B cell (primary cell): ENCODE measurements at regions not wholly inside any gene's neighbourhood (a gene's known extent, or its start where the extent isn't known, plus 50 kb on each side); places are given as distances from the start of the nearest gene placed in this dataset.

Source experiments
- ATAC-seq: fragments of 200-7000 bp; cut with Tn5 transposase; one replicate; pipeline ENCODE4 v1.10.0; 2021; ENCODE audit warnings: low read depth, mild to moderate bottlenecking, moderate number of reproducible peaks, moderate library complexity
- CTCF ChIA-PET: fragments of 350-600 bp; sonication (Branson Sonifier 250); formaldehyde crosslinking; loops from one replicate; lab custom pipeline; 2021; ENCODE audit warnings: antibody characterized with exemption, inconsistent platforms; lab: Charles Lee
- POLR2A ChIA-PET: fragments of 350-600 bp; sonication (Branson Sonifier 250); formaldehyde crosslinking; loops from one replicate; lab custom pipeline; 2021; ENCODE audit warnings: antibody characterized with exemption; lab: Charles Lee
- DNase-seq: peaks from one replicate; pipeline ENCODE4 v3.0.0; 2013
- H2AFZ ChIP-seq: 2 replicates; pipeline ENCODE4 v1.6.1; 2012; ENCODE audit warnings: mild to moderate bottlenecking, low read depth, low read length; ENCODE audit not compliant: insufficient read depth, poor library complexity, severe bottlenecking
- H3K27ac ChIP-seq, 2 donors: 1 replicate in 1 of 2; 2 replicates in 1 of 2; pipeline ENCODE4 v1.5.1; 2012 to 2013; ENCODE audit warnings: low read length in 2 of 2, mild to moderate bottlenecking in 2 of 2, moderate library complexity in 1 of 2
- H3K27me3 ChIP-seq, 4 experiments: fragments of 200-600 bp in 1 of 4; sonication (generic) in 1 of 4; replicated peaks in 1 of 4; 1 replicate in 2 of 4; 2 replicates in 2 of 4; pipeline versions ENCODE4 v1.6.1 to v1.7.0; 2013 to 2016; ENCODE audit warnings: low read length in 3 of 4, mild to moderate bottlenecking in 2 of 4, mixed read lengths in 1 of 4, moderate library complexity in 1 of 4; ENCODE audit not compliant: insufficient read depth in 4 of 4, control insufficient read depth in 3 of 4; ENCODE audit errors: control extremely low read depth in 1 of 4
- H3K36me3 ChIP-seq, 2 experiments: replicated peaks in 1 of 2; 1 replicate in 1 of 2; 2 replicates in 1 of 2; pipeline versions ENCODE4 v1.6.1 to v1.7.1; 2013; ENCODE audit warnings: low read length in 1 of 2; ENCODE audit not compliant: insufficient read depth in 2 of 2, control insufficient read depth in 1 of 2; ENCODE audit errors: control extremely low read depth in 1 of 2, extremely low read depth in 1 of 2
- H3K4me1 ChIP-seq, 2 donors: fragments of 200-600 bp in 1 of 2; sonication (generic) in 1 of 2; 1 replicate in 1 of 2; 2 replicates in 1 of 2; pipeline versions ENCODE4 v1.5.1 to v1.6.1; 2013 to 2017; ENCODE audit warnings: low read length in 2 of 2; ENCODE audit not compliant: control insufficient read depth in 2 of 2, insufficient read depth in 2 of 2
- H3K4me2 ChIP-seq: replicated peaks from 2 replicates; pipeline ENCODE3; 2012; ENCODE audit warnings: mild to moderate bottlenecking, low read depth, low read length; ENCODE audit not compliant: poor library complexity, severe bottlenecking
- H3K4me3 ChIP-seq, 5 experiments: fragments of 200-600 bp in 1 of 5; sonication (generic) in 1 of 5; 1 replicate in 3 of 5; 2 replicates in 2 of 5; pipeline versions ENCODE4 v1.5.1 to v1.7.0; 2011 to 2016; ENCODE audit warnings: low read length in 4 of 5, mild to moderate bottlenecking in 4 of 5, low read depth in 2 of 5, control low read depth in 1 of 5, moderate library complexity in 1 of 5; ENCODE audit not compliant: insufficient read depth in 1 of 5; ENCODE audit errors: control extremely low read depth in 1 of 5, extremely low read depth in 1 of 5
- H3K79me2 ChIP-seq: fragments of 200-600 bp; sonication (generic); one replicate; pipeline ENCODE4 v1.6.0; 2016; ENCODE audit warnings: low read length; ENCODE audit not compliant: control insufficient read depth, insufficient read depth
- H3K9ac ChIP-seq: fragments of 200-600 bp; sonication (generic); 2 replicates; pipeline ENCODE4 v1.6.1; 2017; ENCODE audit warnings: mild to moderate bottlenecking, low read length, moderate library complexity
- H3K9me3 ChIP-seq, 3 donors: one replicate each; pipeline versions ENCODE4 v1.6.1 to v1.7.1; 2013; ENCODE audit warnings: low read length in 2 of 3; ENCODE audit not compliant: control insufficient read depth in 2 of 3, insufficient read depth in 1 of 3; ENCODE audit errors: control extremely low read depth in 1 of 3
- H4K20me1 ChIP-seq: 2 replicates; pipeline ENCODE4 v1.6.0; 2012; ENCODE audit warnings: mild to moderate bottlenecking, low read length; ENCODE audit not compliant: insufficient read depth, control insufficient read depth, poor library complexity, severe bottlenecking
- H3K27ac Mint-ChIP-seq: one replicate; pipeline ENCODE4 v1.8.0; 2021; ENCODE audit warnings: mixed read lengths
- H3K27me3 Mint-ChIP-seq: one replicate; pipeline ENCODE4 v1.8.0; 2021; ENCODE audit warnings: mixed read lengths
- H3K4me1 Mint-ChIP-seq: one replicate; pipeline ENCODE4 v1.8.0; 2021; ENCODE audit warnings: mixed read lengths
- H3K4me3 Mint-ChIP-seq: one replicate; pipeline ENCODE4 v1.8.0; 2021; ENCODE audit warnings: mixed read lengths
- H3K9me3 Mint-ChIP-seq: one replicate; pipeline ENCODE4 v1.8.0; 2022; ENCODE audit warnings: mixed read lengths; ENCODE audit not compliant: insufficient read depth
- EZH2 ChIP-seq: IDR thresholded peaks from 2 replicates; pipeline ENCODE4 v1.6.1; 2012; ENCODE audit warnings: borderline replicate concordance, low read depth, mild to moderate bottlenecking, moderate library complexity, low read length; ENCODE audit not compliant: insufficient read depth, poor library complexity, severe bottlenecking
- WGBS: methylation state at CpG from one replicate; pipeline ENCODE4 v1.1.5; 2013; ENCODE audit warnings: missing lambda C conversion rate; ENCODE audit not compliant: insufficient coverage; 5-methylcytosine and 5-hydroxymethylcytosine counted together
- intact Hi-C: fragments of 100-400 bp; cut with micrococcal nuclease; formaldehyde crosslinking; loops from one replicate; pipeline ENCODE4 v1.10.0; 2022
- TF ChIP-seq, protein P1 (sequence below): fragments of 200-600 bp; IDR thresholded peaks from one replicate; pipeline ENCODE4 v1.8.0; 2022; ENCODE audit warnings: antibody characterized with exemption, mild to moderate bottlenecking

DNA sequence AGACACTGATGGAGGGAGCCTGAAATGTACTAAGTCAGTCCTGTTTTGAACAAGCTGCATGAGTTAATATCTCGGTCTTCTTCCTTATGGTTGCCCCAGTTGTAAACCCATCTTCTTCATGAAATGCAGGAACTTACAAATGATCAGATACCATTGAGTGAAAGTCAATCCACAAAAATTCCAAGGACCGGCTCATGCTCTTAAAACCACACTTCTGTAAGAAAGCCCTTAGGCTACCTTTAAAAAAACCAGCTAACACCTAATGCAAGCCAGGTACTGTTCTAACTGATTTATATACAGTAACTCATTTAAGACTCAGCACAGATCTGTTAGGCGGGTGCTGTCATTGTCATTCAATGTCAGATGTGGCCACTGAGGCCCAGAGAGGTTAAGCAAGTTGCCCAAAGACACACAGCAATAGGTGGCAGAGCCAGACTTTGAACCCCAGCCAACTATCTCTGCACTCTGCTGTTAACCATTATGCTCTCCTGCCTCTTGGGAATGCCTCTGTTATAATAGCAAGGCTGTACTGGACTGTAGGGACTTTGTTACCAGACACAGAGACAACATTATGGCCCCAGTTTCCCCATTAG lies 93.4 kb downstream of the C16orf95 start:
- H3K9me3 Mint-ChIP-seq, result no peaks in the 10 kb centered on the region
- CTCF ChIA-PET, result no interaction called here

DNA sequence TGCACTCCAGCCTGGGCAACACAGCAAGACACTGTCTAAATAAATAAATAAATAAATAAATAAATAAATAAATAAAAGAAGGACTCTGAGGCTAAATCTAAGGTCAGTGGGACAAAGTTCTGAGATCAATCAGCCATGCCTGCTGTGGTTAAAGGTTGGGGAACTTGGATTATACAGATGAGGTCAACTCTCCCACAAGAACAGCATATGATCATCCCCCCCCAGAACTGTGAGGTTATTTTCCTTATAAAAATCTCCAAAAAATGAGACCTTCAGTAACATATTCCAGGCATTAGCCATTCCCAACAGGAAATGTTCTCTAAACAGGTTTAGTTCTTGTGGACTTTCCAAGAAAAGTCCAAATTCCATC lies 90.3 kb downstream of the C16orf95 start:
- no peaks in the 10 kb centered on the region for H3K79me2 ChIP-seq
- no peak for DNase-seq
- no peaks in the 10 kb centered on the region for H3K4me1 Mint-ChIP-seq
- no peaks in the 10 kb centered on the region for H3K9me3 Mint-ChIP-seq
- H4K20me1 ChIP-seq, result no peaks in the 10 kb centered on the region
- H3K4me3 ChIP-seq, result no peak overlapping the region
- no peak for ATAC-seq
- no peaks in the 10 kb centered on the region for H3K27me3 ChIP-seq
- intact Hi-C loops, result no loop called here
- H2AFZ ChIP-seq, result no peak overlapping the region
- TF ChIP-seq, protein P1, sequence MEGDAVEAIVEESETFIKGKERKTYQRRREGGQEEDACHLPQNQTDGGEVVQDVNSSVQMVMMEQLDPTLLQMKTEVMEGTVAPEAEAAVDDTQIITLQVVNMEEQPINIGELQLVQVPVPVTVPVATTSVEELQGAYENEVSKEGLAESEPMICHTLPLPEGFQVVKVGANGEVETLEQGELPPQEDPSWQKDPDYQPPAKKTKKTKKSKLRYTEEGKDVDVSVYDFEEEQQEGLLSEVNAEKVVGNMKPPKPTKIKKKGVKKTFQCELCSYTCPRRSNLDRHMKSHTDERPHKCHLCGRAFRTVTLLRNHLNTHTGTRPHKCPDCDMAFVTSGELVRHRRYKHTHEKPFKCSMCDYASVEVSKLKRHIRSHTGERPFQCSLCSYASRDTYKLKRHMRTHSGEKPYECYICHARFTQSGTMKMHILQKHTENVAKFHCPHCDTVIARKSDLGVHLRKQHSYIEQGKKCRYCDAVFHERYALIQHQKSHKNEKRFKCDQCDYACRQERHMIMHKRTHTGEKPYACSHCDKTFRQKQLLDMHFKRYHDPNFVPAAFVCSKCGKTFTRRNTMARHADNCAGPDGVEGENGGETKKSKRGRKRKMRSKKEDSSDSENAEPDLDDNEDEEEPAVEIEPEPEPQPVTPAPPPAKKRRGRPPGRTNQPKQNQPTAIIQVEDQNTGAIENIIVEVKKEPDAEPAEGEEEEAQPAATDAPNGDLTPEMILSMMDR, result no peak
- TF ChIP-seq EZH2, result no peak
- POLR2A ChIA-PET, result no interaction called here
- H3K4me2 ChIP-seq, result no peak overlapping the region
- H3K4me3 Mint-ChIP-seq, result no peak overlapping the region
- H3K27ac Mint-ChIP-seq, result no peak overlapping the region
- CTCF ChIA-PET, result no interaction called here
- H3K27ac ChIP-seq, result no peak overlapping the region
- no peak overlapping the region for H3K9ac ChIP-seq
- H3K9me3 ChIP-seq, result peaks cover 0 to 4% (median 0%) of the 10 kb centered on the region in 3 donors
- H3K36me3 ChIP-seq, result no peaks in the 10 kb centered on the region
- H3K27me3 Mint-ChIP-seq, result no peaks in the 10 kb centered on the region
- no peaks in the 10 kb centered on the region for H3K4me1 ChIP-seq

More for the DNA sequence above, 93.4 kb downstream of the C16orf95 start:
- no peak for ATAC-seq
- WGBS, result 94% methylated on average over 3 of the region's 3 CpGs
- H2AFZ ChIP-seq, result no peak overlapping the region
- no peaks in the 10 kb centered on the region for H3K36me3 ChIP-seq
- intact Hi-C loops, result no loop called here
- POLR2A ChIA-PET, result no interaction called here
- no peaks in the 10 kb centered on the region for H3K27me3 ChIP-seq
- Mint-ChIP-seq H3K27ac (no peak overlapping the region), H3K4me3 (no peak overlapping the region), H3K27me3 (peaks cover 6% of the 10 kb centered on the region), H3K4me1 (no peaks in the 10 kb centered on the region)
- no peak overlapping the region for H3K27ac ChIP-seq
- H3K4me1 ChIP-seq, result no peaks in the 10 kb centered on the region
- TF ChIP-seq, protein P1, result no peak
- no peak for TF ChIP-seq EZH2
- no peaks in the 10 kb centered on the region for H4K20me1 ChIP-seq
- no peaks in the 10 kb centered on the region for H3K79me2 ChIP-seq
- H3K9ac ChIP-seq, result no peak overlapping the region
- no peak overlapping the region for H3K4me3 ChIP-seq
- no peak overlapping the region for H3K4me2 ChIP-seq
- no peak for DNase-seq
- H3K9me3 ChIP-seq, result no peaks in the 10 kb centered on the region
